Thyroid gland (tissue), 4 donors: ENCODE measurements at regions not wholly inside any gene's neighbourhood (a gene's known extent, or its start where the extent isn't known, plus 50 kb on each side); places are given as distances from the start of the nearest gene placed in this dataset.

ENCODE experiments used
- POLR2A ChIP-seq, 2 donors: fragments of 450-650 bp; IDR thresholded peaks; one replicate each; pipeline ENCODE4 v1.6.1; 2017; ENCODE audit warnings: antibody characterized with exemption in 2 of 2, mild to moderate bottlenecking in 2 of 2, moderate library complexity in 1 of 2
- TF ChIP-seq, protein P1 (sequence below), 6 experiments: fragments of 200-600 bp in 3 of 6; fragments of 450-650 bp in 3 of 6; sonication (generic) in 3 of 6; IDR thresholded peaks; one replicate each; pipeline ENCODE4 v1.5.1; 2016 to 2019; ENCODE audit warnings: antibody characterized with exemption in 6 of 6, mild to moderate bottlenecking in 2 of 6, inconsistent platforms in 1 of 6, moderate library complexity in 1 of 6

DNA sequence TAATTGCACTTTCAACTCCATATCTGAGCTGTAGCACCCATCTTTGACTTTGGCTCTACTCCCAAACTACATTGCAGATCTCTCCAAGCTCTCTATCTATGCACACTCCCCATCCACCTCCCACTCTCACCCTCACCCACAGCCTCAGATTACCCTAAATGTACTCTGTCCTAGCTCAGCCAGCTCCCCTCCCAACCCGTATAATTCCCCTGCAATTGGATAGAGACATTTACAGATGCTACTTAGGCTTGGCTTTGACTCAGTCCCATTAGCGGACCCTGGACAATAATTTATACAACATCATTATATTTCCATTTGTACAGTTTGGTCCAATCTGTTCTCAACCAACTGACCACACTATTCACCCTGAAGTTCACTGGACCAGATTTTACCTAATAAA is 338.9 kb upstream of the ANO3 start:
- TF ChIP-seq, protein P1, sequence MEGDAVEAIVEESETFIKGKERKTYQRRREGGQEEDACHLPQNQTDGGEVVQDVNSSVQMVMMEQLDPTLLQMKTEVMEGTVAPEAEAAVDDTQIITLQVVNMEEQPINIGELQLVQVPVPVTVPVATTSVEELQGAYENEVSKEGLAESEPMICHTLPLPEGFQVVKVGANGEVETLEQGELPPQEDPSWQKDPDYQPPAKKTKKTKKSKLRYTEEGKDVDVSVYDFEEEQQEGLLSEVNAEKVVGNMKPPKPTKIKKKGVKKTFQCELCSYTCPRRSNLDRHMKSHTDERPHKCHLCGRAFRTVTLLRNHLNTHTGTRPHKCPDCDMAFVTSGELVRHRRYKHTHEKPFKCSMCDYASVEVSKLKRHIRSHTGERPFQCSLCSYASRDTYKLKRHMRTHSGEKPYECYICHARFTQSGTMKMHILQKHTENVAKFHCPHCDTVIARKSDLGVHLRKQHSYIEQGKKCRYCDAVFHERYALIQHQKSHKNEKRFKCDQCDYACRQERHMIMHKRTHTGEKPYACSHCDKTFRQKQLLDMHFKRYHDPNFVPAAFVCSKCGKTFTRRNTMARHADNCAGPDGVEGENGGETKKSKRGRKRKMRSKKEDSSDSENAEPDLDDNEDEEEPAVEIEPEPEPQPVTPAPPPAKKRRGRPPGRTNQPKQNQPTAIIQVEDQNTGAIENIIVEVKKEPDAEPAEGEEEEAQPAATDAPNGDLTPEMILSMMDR (IDR thresholded peaks at IDR 0.05) = no peak
- TF ChIP-seq POLR2A (IDR thresholded peaks at IDR 0.05) = no peak
